ENCODE measurements at regions not wholly inside any gene's neighbourhood (a gene's known extent, or its start where the extent isn't known, plus 50 kb on each side); places are given as distances from the start of the nearest gene placed in this dataset.

- no peaks in the 10 kb centered on the region for H3K36me3 ChIP-seq (ENCODE audit: control insufficient read depth, insufficient read depth, low read length)
Observed at GRCh38 chr9:17063535-17064135, 71.2 kb upstream of the CNTLN start.

GRCh38 chr9:17062497-17062896 lies 72.3 kb upstream of the CNTLN start:
- H3K9me3 ChIP-seq (ENCODE audit: control insufficient read depth, low read length): no peaks in the 10 kb centered on the region
- 92% methylated on average over 1 of the region's 1 CpG; no CpG with 5 or more reads in 1 of the 2 experiments for WGBS, 2 experiments (ENCODE audit: insufficient coverage in 1 of 2, insufficient read length in 1 of 2)
- TF ChIP-seq CTCF (conservative IDR thresholded peaks at IDR 0.05): no peak

More at GRCh38 chr9:17063535-17064135, 71.2 kb upstream of the CNTLN start:
- H3K4me3 ChIP-seq (ENCODE audit: low read length): no peak overlapping the region
- no peak overlapping the region for H3K4me3 Mint-ChIP-seq
- H3K27me3 Mint-ChIP-seq (ENCODE audit: insufficient read depth): peaks cover 47% of the 10 kb centered on the region
- H3K27me3 ChIP-seq (ENCODE audit: control insufficient read depth, insufficient read depth, low read length, poor library complexity, severe bottlenecking): peaks cover 24% of the 10 kb centered on the region
- peaks cover 7% of the 10 kb centered on the region for H3K4me1 Mint-ChIP-seq
- no peaks in the 10 kb centered on the region for H3K9me3 Mint-ChIP-seq
- 0% methylated on average over 2 of the region's 2 CpGs; no CpG with 5 or more reads in 1 of the 2 experiments for WGBS, 2 experiments (ENCODE audit: insufficient coverage in 1 of 2, insufficient read length in 1 of 2)
- H3K9ac ChIP-seq (ENCODE audit: extremely low read depth, low read length, poor library complexity, severe bottlenecking): no peak overlapping the region
- H3K27ac ChIP-seq (ENCODE audit: low read depth, low read length): no peak overlapping the region
- H3K9me3 ChIP-seq (ENCODE audit: control insufficient read depth, low read length): no peaks in the 10 kb centered on the region
- peak; percentile 65 for DNase-seq
- H3K4me1 ChIP-seq (ENCODE audit: control insufficient read depth, insufficient read depth, low read length): peaks cover 7% of the 10 kb centered on the region
- no peak overlapping the region for H3K27ac Mint-ChIP-seq
- TF ChIP-seq CTCF (conservative IDR thresholded peaks at IDR 0.05): peak; percentile 93
- no peaks in the 10 kb centered on the region for H3K36me3 Mint-ChIP-seq (ENCODE audit: low read depth)

GRCh38 chr9:17060450-17060849 lies 74.4 kb upstream of the CNTLN start:
- H3K27me3 ChIP-seq (ENCODE audit: control insufficient read depth, insufficient read depth, low read length, poor library complexity, severe bottlenecking): peaks cover 24% of the 10 kb centered on the region
- no peaks in the 10 kb centered on the region for H3K9me3 ChIP-seq (ENCODE audit: control insufficient read depth, low read length)
- DNase-seq: no peak
- Mint-ChIP-seq H3K4me1 (peaks cover 7% of the 10 kb centered on the region), H3K4me3 (no peak overlapping the region), H3K27me3 (ENCODE audit: insufficient read depth) (peaks cover 72% of the 10 kb centered on the region), H3K36me3 (ENCODE audit: low read depth) (no peaks in the 10 kb centered on the region), H3K9me3 (no peaks in the 10 kb centered on the region), H3K27ac (no peak overlapping the region)
- H3K4me1 ChIP-seq (ENCODE audit: control insufficient read depth, insufficient read depth, low read length): peaks cover 9% of the 10 kb centered on the region
- no peak overlapping the region for H3K4me3 ChIP-seq (ENCODE audit: low read length)
- no peak overlapping the region for H3K27ac ChIP-seq (ENCODE audit: low read depth, low read length)
- no peaks in the 10 kb centered on the region for H3K36me3 ChIP-seq (ENCODE audit: control insufficient read depth, insufficient read depth, low read length)
- TF ChIP-seq CTCF (conservative IDR thresholded peaks at IDR 0.05): no peak
- H3K9ac ChIP-seq (ENCODE audit: extremely low read depth, low read length, poor library complexity, severe bottlenecking): no peak overlapping the region

More at GRCh38 chr9:17062497-17062896, 72.3 kb upstream of the CNTLN start:
- H3K27ac Mint-ChIP-seq: no peak overlapping the region
- H3K36me3 Mint-ChIP-seq (ENCODE audit: low read depth): no peaks in the 10 kb centered on the region
- H3K4me1 Mint-ChIP-seq: peaks cover 7% of the 10 kb centered on the region
- H3K9ac ChIP-seq (ENCODE audit: extremely low read depth, low read length, poor library complexity, severe bottlenecking): no peak overlapping the region
- no peak overlapping the region for H3K27ac ChIP-seq (ENCODE audit: low read depth, low read length)
- H3K36me3 ChIP-seq (ENCODE audit: control insufficient read depth, insufficient read depth, low read length): no peaks in the 10 kb centered on the region
- no peak for DNase-seq
- H3K4me3 ChIP-seq (ENCODE audit: low read length): no peak overlapping the region
- H3K4me1 ChIP-seq (ENCODE audit: control insufficient read depth, insufficient read depth, low read length): peaks cover 9% of the 10 kb centered on the region
- H3K27me3 ChIP-seq (ENCODE audit: control insufficient read depth, insufficient read depth, low read length, poor library complexity, severe bottlenecking): peaks cover 24% of the 10 kb centered on the region
- peaks cover 51% of the 10 kb centered on the region for H3K27me3 Mint-ChIP-seq (ENCODE audit: insufficient read depth)
- no peak overlapping the region for H3K4me3 Mint-ChIP-seq
- H3K9me3 Mint-ChIP-seq: no peaks in the 10 kb centered on the region

Measured in endodermal cell (in vitro differentiated cells).